ENCODE measurements at regions not wholly inside any gene's neighbourhood (a gene's known extent, or its start where the extent isn't known, plus 50 kb on each side); places are given as distances from the start of the nearest gene placed in this dataset.

GRCh38 chr13:105118426-105118985 is 1417.0 kb downstream of the EFNB2 start:
- no peak for DNase-seq (ENCODE audit: low read depth)
- H3K4me3 ChIP-seq (ENCODE audit: control insufficient read depth, low read depth, low read length) = no peak overlapping the region

GRCh38 chr13:105116966-105117365 is 1418.5 kb downstream of the EFNB2 start:
- DNase-seq (ENCODE audit: low read depth) = no peak
- no peak for TF ChIP-seq CTCF (conservative IDR thresholded peaks at IDR 0.05; ENCODE audit: control insufficient read depth, insufficient read depth, low read depth, low read length)
- no peak overlapping the region for H3K4me3 ChIP-seq (ENCODE audit: control insufficient read depth, low read depth, low read length)

More at GRCh38 chr13:105118426-105118985, 1417.0 kb downstream of the EFNB2 start:
- TF ChIP-seq CTCF (conservative IDR thresholded peaks at IDR 0.05; ENCODE audit: control insufficient read depth, insufficient read depth, low read depth, low read length) = no peak

- TF ChIP-seq CTCF (conservative IDR thresholded peaks at IDR 0.05; ENCODE audit: control insufficient read depth, insufficient read depth, low read depth, low read length) = no peak
- DNase-seq (ENCODE audit: low read depth) = no peak
- no peak overlapping the region for H3K4me3 ChIP-seq (ENCODE audit: control insufficient read depth, low read depth, low read length)
Measured at GRCh38 chr13:105112561-105112960, 1422.9 kb downstream of the EFNB2 start.

- TF ChIP-seq CTCF (conservative IDR thresholded peaks at IDR 0.05; ENCODE audit: control insufficient read depth, insufficient read depth, low read depth, low read length) = no peak
- no peak overlapping the region for H3K4me3 ChIP-seq (ENCODE audit: control insufficient read depth, low read depth, low read length)
- no peak for DNase-seq (ENCODE audit: low read depth)
Measured at GRCh38 chr13:105107781-105108180, 1427.7 kb downstream of the EFNB2 start.

- TF ChIP-seq CTCF (conservative IDR thresholded peaks at IDR 0.05; ENCODE audit: control insufficient read depth, insufficient read depth, low read depth, low read length) = no peak
- DNase-seq (ENCODE audit: low read depth) = no peak
- H3K4me3 ChIP-seq (ENCODE audit: control insufficient read depth, low read depth, low read length) = no peak overlapping the region
Measured at GRCh38 chr13:105105471-105105870, 1430.0 kb downstream of the EFNB2 start.

- H3K4me3 ChIP-seq (ENCODE audit: control insufficient read depth, low read depth, low read length) = no peak overlapping the region
- no peak for TF ChIP-seq CTCF (conservative IDR thresholded peaks at IDR 0.05; ENCODE audit: control insufficient read depth, insufficient read depth, low read depth, low read length)
- no peak for DNase-seq (ENCODE audit: low read depth)
Measured at GRCh38 chr13:105097521-105097920, 1437.9 kb downstream of the EFNB2 start.
